PC-3 (cell line): ENCODE measurements at regions not wholly inside any gene's neighbourhood (a gene's known extent, or its start where the extent isn't known, plus 50 kb on each side); places are given as distances from the start of the nearest gene placed in this dataset.

Source experiments
- ATAC-seq: fragments of 200-7000 bp; cut with Tn5 transposase; 2 replicates; pipeline ENCODE4 v1.9.1; 2020; ENCODE audit warnings: mild to moderate bottlenecking, moderate library complexity
- BruUV-seq: library from RNA; stranded (reverse); fragments of 400-500 nt; replicated peaks from 2 replicates; lab custom pipeline; 2021; lab: Mats Ljungman, UMichigan
- CTCF ChIA-PET: fragments of 300-600 bp; sonication (Branson Sonifier 250); formaldehyde crosslinking; loops from one replicate; lab custom pipeline; 2022; ENCODE audit warnings: antibody characterized with exemption; lab: Charles Lee
- POLR2A ChIA-PET: fragments of 300-600 bp; sonication (Branson Sonifier 250); formaldehyde crosslinking; loops from one replicate; lab custom pipeline; 2022; ENCODE audit warnings: antibody characterized with exemption; ENCODE audit not compliant: unreplicated experiment; lab: Charles Lee
- DNase-seq: peaks from one replicate; pipeline ENCODE4 v3.0.0-alpha.2; 2015
- H2AFZ ChIP-seq: fragments of 300-600 bp; sonication (generic); 2 replicates; pipeline ENCODE4 v1.6.0; 2016; ENCODE audit warnings: antibody characterized with exemption, low read length
- H3F3A ChIP-seq: fragments of 300-600 bp; sonication (generic); one replicate; pipeline ENCODE4 v1.6.0; 2017; ENCODE audit warnings: antibody characterized with exemption, low read length, control low read depth, mild to moderate bottlenecking; ENCODE audit not compliant: unreplicated experiment
- H3K27ac ChIP-seq: fragments of 300-600 bp; sonication (generic); 2 replicates; pipeline ENCODE4 v1.5.1; 2016; ENCODE audit warnings: mild to moderate bottlenecking, low read length
- H3K27me3 ChIP-seq: fragments of 300-600 bp; sonication (generic); 2 replicates; pipeline ENCODE4 v1.6.1; 2016; ENCODE audit warnings: low read length, mixed read lengths
- H3K36me3 ChIP-seq: fragments of 300-600 bp; sonication (generic); 2 replicates; pipeline ENCODE4 v1.6.1; 2016; ENCODE audit warnings: low read depth, mixed run types, low read length, mixed read lengths
- H3K4me1 ChIP-seq: fragments of 300-600 bp; sonication (generic); 2 replicates; pipeline ENCODE4 v1.5.1; 2016; ENCODE audit warnings: low read length; ENCODE audit not compliant: insufficient read depth
- H3K4me2 ChIP-seq: fragments of 300-600 bp; sonication (generic); 2 replicates; pipeline ENCODE4 v1.6.0; 2016; ENCODE audit warnings: low read length
- H3K4me3 ChIP-seq: fragments of 300-600 bp; sonication (generic); 2 replicates; pipeline ENCODE4 v1.5.1; 2016; ENCODE audit warnings: mild to moderate bottlenecking, low read length, mixed read lengths
- H3K79me2 ChIP-seq: fragments of 300-600 bp; sonication (generic); 2 replicates; pipeline ENCODE4 v1.6.1; 2017; ENCODE audit warnings: low read length, mixed read lengths
- H3K9ac ChIP-seq: fragments of 300-600 bp; sonication (generic); 2 replicates; pipeline ENCODE4 v1.6.0; 2016; ENCODE audit warnings: mild to moderate bottlenecking, low read length
- H3K9me2 ChIP-seq: fragments of 300-600 bp; sonication (generic); replicated peaks from 2 replicates; pipeline ENCODE4 v1.6.1; 2016; ENCODE audit warnings: mixed run types, low read length, mixed read lengths
- H3K9me3 ChIP-seq: fragments of 300-600 bp; sonication (generic); 2 replicates; pipeline ENCODE4 v1.6.1; 2016; ENCODE audit warnings: low read length, mixed read lengths
- H4K20me1 ChIP-seq: fragments of 300-600 bp; sonication (generic); 2 replicates; pipeline ENCODE4 v1.6.1; 2016; ENCODE audit warnings: low read length, mixed read lengths
- EZH2 ChIP-seq: fragments of 300-600 bp; sonication (generic); IDR thresholded peaks from one replicate; pipeline ENCODE4 v1.6.1; 2017; ENCODE audit warnings: antibody characterized with exemption, mild to moderate bottlenecking, low read length; ENCODE audit not compliant: unreplicated experiment
- EZH2phosphoT487 ChIP-seq: fragments of 300-600 bp; sonication (generic); IDR thresholded peaks from 2 replicates; pipeline ENCODE4 v1.6.1; 2018; ENCODE audit warnings: mild to moderate bottlenecking, antibody characterized with exemption, low read length, borderline replicate concordance
- intact Hi-C: fragments of 100-400 bp; cut with micrococcal nuclease; formaldehyde crosslinking; loops from 2 replicates; pipeline ENCODE4 v1.9.0; 2023
- TF ChIP-seq, protein P1 (sequence below): fragments of 300-600 bp; sonication (generic); conservative IDR thresholded peaks from 2 replicates; pipeline ENCODE4 v1.5.1; 2017; ENCODE audit warnings: antibody characterized with exemption, low read depth, mild to moderate bottlenecking, low read length

- Histone ChIP-seq H3F3A (no peaks in the 10 kb centered on the region), H3K27ac (no peak overlapping the region), H3K27me3 (peaks cover 38% of the 10 kb centered on the region), H4K20me1 (no peaks in the 10 kb centered on the region), H2AFZ (no peak overlapping the region), H3K9me2 (no peaks in the 10 kb centered on the region), H3K79me2 (no peaks in the 10 kb centered on the region), H3K9me3 (no peaks in the 10 kb centered on the region), H3K4me2 (no peak overlapping the region), H3K36me3 (no peaks in the 10 kb centered on the region), H3K4me3 (no peak overlapping the region), H3K4me1 (no peaks in the 10 kb centered on the region), H3K9ac (no peak overlapping the region)
- intact Hi-C loops, result no loop called here
- ATAC-seq, result no peak
- CTCF ChIA-PET, result no interaction called here
- TF ChIP-seq EZH2phosphoT487 (no peak), EZH2 (no peak)
- TF ChIP-seq, protein P1, sequence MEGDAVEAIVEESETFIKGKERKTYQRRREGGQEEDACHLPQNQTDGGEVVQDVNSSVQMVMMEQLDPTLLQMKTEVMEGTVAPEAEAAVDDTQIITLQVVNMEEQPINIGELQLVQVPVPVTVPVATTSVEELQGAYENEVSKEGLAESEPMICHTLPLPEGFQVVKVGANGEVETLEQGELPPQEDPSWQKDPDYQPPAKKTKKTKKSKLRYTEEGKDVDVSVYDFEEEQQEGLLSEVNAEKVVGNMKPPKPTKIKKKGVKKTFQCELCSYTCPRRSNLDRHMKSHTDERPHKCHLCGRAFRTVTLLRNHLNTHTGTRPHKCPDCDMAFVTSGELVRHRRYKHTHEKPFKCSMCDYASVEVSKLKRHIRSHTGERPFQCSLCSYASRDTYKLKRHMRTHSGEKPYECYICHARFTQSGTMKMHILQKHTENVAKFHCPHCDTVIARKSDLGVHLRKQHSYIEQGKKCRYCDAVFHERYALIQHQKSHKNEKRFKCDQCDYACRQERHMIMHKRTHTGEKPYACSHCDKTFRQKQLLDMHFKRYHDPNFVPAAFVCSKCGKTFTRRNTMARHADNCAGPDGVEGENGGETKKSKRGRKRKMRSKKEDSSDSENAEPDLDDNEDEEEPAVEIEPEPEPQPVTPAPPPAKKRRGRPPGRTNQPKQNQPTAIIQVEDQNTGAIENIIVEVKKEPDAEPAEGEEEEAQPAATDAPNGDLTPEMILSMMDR, result no peak
- peak; percentile 38 for DNase-seq
- POLR2A ChIA-PET, result no interaction called here
- BruUV-seq, result no TSS peak
These were observed 303.7 kb upstream of the PLET1 start for GRCh38 chr11:112564228-112564955.

- Histone ChIP-seq H3K36me3 (no peaks in the 10 kb centered on the region), H3K4me3 (no peak overlapping the region), H4K20me1 (no peaks in the 10 kb centered on the region), H3F3A (no peaks in the 10 kb centered on the region), H3K27ac (no peak overlapping the region), H3K9ac (no peak overlapping the region), H3K9me2 (no peaks in the 10 kb centered on the region), H2AFZ (no peak overlapping the region), H3K4me1 (no peaks in the 10 kb centered on the region), H3K9me3 (no peaks in the 10 kb centered on the region), H3K79me2 (no peaks in the 10 kb centered on the region), H3K27me3 (peaks cover 49% of the 10 kb centered on the region), H3K4me2 (no peak overlapping the region)
- BruUV-seq, result no TSS peak
- TF ChIP-seq, protein P1, result no peak
- TF ChIP-seq EZH2 (no peak), EZH2phosphoT487 (no peak)
- no peak for DNase-seq
- CTCF ChIA-PET, result no interaction called here
- POLR2A ChIA-PET, result no interaction called here
- ATAC-seq, result no peak
- intact Hi-C loops, result no loop called here
These were observed 304.9 kb upstream of the PLET1 start for GRCh38 chr11:112565551-112565950.

DNA sequence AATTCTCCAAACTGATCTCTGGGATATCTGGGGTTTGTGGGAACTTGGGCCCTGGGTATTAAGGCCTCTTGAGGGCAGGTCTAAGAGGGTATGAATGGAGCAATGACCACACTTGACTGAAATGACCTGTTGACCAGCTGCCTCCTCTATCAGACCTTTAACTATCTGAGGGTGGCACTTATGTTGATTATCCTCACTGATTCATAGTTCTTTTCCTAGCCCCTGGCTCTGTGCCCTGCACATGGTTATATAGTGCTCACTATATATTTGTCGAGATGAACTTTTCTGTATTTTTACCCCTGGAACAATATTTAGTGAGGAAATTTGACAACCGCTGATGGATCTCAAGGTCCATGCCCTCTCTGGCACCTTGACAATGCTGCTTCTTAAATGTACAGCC lies 305.5 kb upstream of the PLET1 start:
- Histone ChIP-seq H3F3A (no peaks in the 10 kb centered on the region), H4K20me1 (no peaks in the 10 kb centered on the region), H3K9me2 (no peaks in the 10 kb centered on the region), H3K9ac (no peak overlapping the region), H2AFZ (no peak overlapping the region), H3K4me3 (no peak overlapping the region), H3K79me2 (no peaks in the 10 kb centered on the region), H3K36me3 (no peaks in the 10 kb centered on the region), H3K4me1 (no peaks in the 10 kb centered on the region), H3K4me2 (no peak overlapping the region), H3K27ac (no peak overlapping the region), H3K27me3 (peaks cover 55% of the 10 kb centered on the region), H3K9me3 (no peaks in the 10 kb centered on the region)
- POLR2A ChIA-PET, result no interaction called here
- DNase-seq (no peak), ATAC-seq (no peak)
- intact Hi-C loops, result no loop called here
- no peak for TF ChIP-seq EZH2phosphoT487
- BruUV-seq, result no TSS peak
- CTCF ChIA-PET, result no interaction called here
